Keratinocyte (primary cell): ENCODE measurements at regions not wholly inside any gene's neighbourhood (a gene's known extent, or its start where the extent isn't known, plus 50 kb on each side); places are given as distances from the start of the nearest gene placed in this dataset.

ENCODE experiments used
- DNase-seq: peaks from one replicate; pipeline ENCODE4 v3.0.0-alpha.2; 2011; ENCODE audit warnings: low read depth, missing footprints, low spot score
- FAIRE-seq: peaks from 2 replicates; lab custom pipeline; 2011; peaks lifted over from hg19 to GRCh38; lab: Jason Lieb, UNC
- H2AFZ ChIP-seq: 2 replicates; pipeline ENCODE4 v1.6.0; 2012; ENCODE audit warnings: low read length, control low read depth, inconsistent platforms; ENCODE audit not compliant: control insufficient read depth
- H3K27ac ChIP-seq: 2 replicates; pipeline ENCODE4 v1.5.1; 2011; ENCODE audit warnings: low read length; ENCODE audit not compliant: control insufficient read depth, insufficient read depth
- H3K27me3 ChIP-seq: 3 replicates; pipeline ENCODE4 v1.6.0; 2011; ENCODE audit warnings: low read length; ENCODE audit not compliant: control insufficient read depth, insufficient read depth; ENCODE audit errors: extremely low read depth
- H3K36me3 ChIP-seq, 2 experiments: 2 replicates in 1 of 2; 3 replicates in 1 of 2; pipeline ENCODE4 v1.5.1; 2011; ENCODE audit warnings: low read length in 2 of 2, mild to moderate bottlenecking in 1 of 2; ENCODE audit not compliant: control insufficient read depth in 2 of 2, insufficient read depth in 2 of 2; ENCODE audit errors: extremely low read depth in 1 of 2
- H3K4me1 ChIP-seq: 3 replicates; pipeline ENCODE4 v1.5.1; 2011; ENCODE audit warnings: low read length; ENCODE audit not compliant: control insufficient read depth, insufficient read depth; ENCODE audit errors: extremely low read depth
- H3K4me2 ChIP-seq: 3 replicates; pipeline ENCODE4 v1.6.0; 2011; ENCODE audit warnings: low read depth, low read length; ENCODE audit not compliant: control insufficient read depth, insufficient read depth; ENCODE audit errors: extremely low read depth
- H3K4me3 ChIP-seq, 3 experiments: fragments of 200-600 bp in 1 of 3; sonication (generic) in 1 of 3; 2 replicates in 2 of 3; 3 replicates in 1 of 3; pipeline ENCODE4 v1.5.1; 2011 to 2016; ENCODE audit warnings: low read length in 3 of 3, mild to moderate bottlenecking in 3 of 3, control low read depth in 2 of 3, inconsistent platforms in 1 of 3, low read depth in 1 of 3, mixed read lengths in 1 of 3, mixed run types in 1 of 3, moderate library complexity in 1 of 3; ENCODE audit not compliant: control insufficient read depth in 2 of 3, insufficient read depth in 2 of 3; ENCODE audit errors: extremely low read depth in 1 of 3
- H3K79me2 ChIP-seq: 2 replicates; pipeline ENCODE4 v1.6.0; 2012; ENCODE audit warnings: low read length; ENCODE audit not compliant: control insufficient read depth, insufficient read depth
- H3K9ac ChIP-seq: 3 replicates; pipeline ENCODE4 v1.6.0; 2011; ENCODE audit warnings: low read length; ENCODE audit not compliant: control insufficient read depth, insufficient read depth; ENCODE audit errors: extremely low read depth
- H3K9me1 ChIP-seq: 3 replicates; pipeline ENCODE4 v1.6.0; 2011; ENCODE audit warnings: low read length; ENCODE audit not compliant: control insufficient read depth, insufficient read depth; ENCODE audit errors: extremely low read depth
- H3K9me3 ChIP-seq: 2 replicates; pipeline ENCODE4 v1.5.1; 2012; ENCODE audit warnings: low read depth, low read length; ENCODE audit not compliant: control insufficient read depth
- H4K20me1 ChIP-seq: 3 replicates; pipeline ENCODE4 v1.6.0; 2011; ENCODE audit warnings: low read length; ENCODE audit not compliant: control insufficient read depth, insufficient read depth; ENCODE audit errors: extremely low read depth
- CTCF ChIP-seq, 3 experiments: IDR thresholded peaks in 1 of 3; conservative IDR thresholded peaks in 1 of 3; optimal IDR thresholded peaks in 1 of 3; 2 replicates in 2 of 3; 3 replicates in 1 of 3; pipeline versions ENCODE3 to v1.5.1; 2011; ENCODE audit warnings: low read length in 3 of 3, mild to moderate bottlenecking in 3 of 3, moderate library complexity in 2 of 3, control low read depth in 1 of 3, inconsistent platforms in 1 of 3; ENCODE audit not compliant: insufficient read depth in 2 of 3; ENCODE audit errors: extremely low read depth in 1 of 3
- EZH2 ChIP-seq: IDR thresholded peaks from one replicate; pipeline ENCODE4 v1.6.1; 2012; ENCODE audit warnings: inconsistent platforms, mild to moderate bottlenecking, low read length, moderate library complexity
- dilution Hi-C: fragments of 300-500 bp; cut with MboI; formaldehyde crosslinking; loops from one replicate; pipeline ENCODE4 v1.7.0; 2020; ENCODE audit warnings: low sequenced_read_pairs; ENCODE audit not compliant: extremely low pct_ligation_motif_present

- no peaks in the 10 kb centered on the region for H3K27me3 ChIP-seq
- H3K9me3 ChIP-seq = no peaks in the 10 kb centered on the region
- no peak overlapping the region for H3K9ac ChIP-seq
- no peak overlapping the region for H3K4me3 ChIP-seq
- H3K9me1 ChIP-seq = no peaks in the 10 kb centered on the region
- dilution Hi-C loops = no loop called here
- H3K4me1 ChIP-seq = no peaks in the 10 kb centered on the region
- no peak for DNase-seq
- no peaks in the 10 kb centered on the region for H3K36me3 ChIP-seq
- no peaks in the 10 kb centered on the region for H4K20me1 ChIP-seq
- no peak for FAIRE-seq
- no peak overlapping the region for H2AFZ ChIP-seq
- no peak overlapping the region for H3K27ac ChIP-seq
- TF ChIP-seq CTCF (optimal IDR thresholded peaks at IDR 0.05 in 1 of 3, IDR thresholded peaks at IDR 0.05 in 1 of 3, conservative IDR thresholded peaks at IDR 0.05 in 1 of 3; ENCODE audit: extremely low read depth in 1 of 3, insufficient read depth in 2 of 3, low read length in 3 of 3) (no peak), EZH2 (no peak)
- H3K4me2 ChIP-seq = no peak overlapping the region
- no peaks in the 10 kb centered on the region for H3K79me2 ChIP-seq
Observed at GRCh38 chr14:40280652-40281051, 848.4 kb upstream of the FBXO33 start.

DNA sequence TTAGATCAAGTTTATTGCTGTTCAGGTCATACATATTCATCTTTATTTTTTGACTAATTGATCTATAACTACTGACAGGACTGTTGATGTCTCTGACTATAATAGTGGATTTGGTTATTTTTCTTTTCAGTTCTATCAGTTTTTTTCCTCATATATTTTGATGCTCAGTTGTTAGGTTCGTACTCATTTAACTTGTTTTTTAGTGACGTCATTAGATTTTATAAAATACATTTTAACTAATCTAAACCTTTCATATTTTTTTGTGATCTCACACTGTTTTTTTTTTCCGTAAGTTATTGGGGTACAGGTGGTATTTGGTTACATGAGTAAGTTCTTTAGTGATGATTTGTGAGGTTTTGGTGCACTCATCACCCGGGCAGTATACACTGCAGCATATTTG, 841.2 kb upstream of the FBXO33 start:
- Histone ChIP-seq H3K9me1 (no peaks in the 10 kb centered on the region), H2AFZ (no peak overlapping the region), H3K4me1 (no peaks in the 10 kb centered on the region), H3K27me3 (no peaks in the 10 kb centered on the region), H4K20me1 (no peaks in the 10 kb centered on the region), H3K36me3 (no peaks in the 10 kb centered on the region), H3K4me2 (no peak overlapping the region), H3K27ac (no peak overlapping the region), H3K9me3 (no peaks in the 10 kb centered on the region), H3K9ac (no peak overlapping the region), H3K4me3 (no peak overlapping the region), H3K79me2 (no peaks in the 10 kb centered on the region)
- no peak for FAIRE-seq
- dilution Hi-C loops = no loop called here
- no peak for DNase-seq
- no peak for TF ChIP-seq CTCF (optimal IDR thresholded peaks at IDR 0.05 in 1 of 3, IDR thresholded peaks at IDR 0.05 in 1 of 3, conservative IDR thresholded peaks at IDR 0.05 in 1 of 3; ENCODE audit: extremely low read depth in 1 of 3, insufficient read depth in 2 of 3, low read length in 3 of 3)
- no peak for TF ChIP-seq EZH2
